ENCODE measurements at regions not wholly inside any gene's neighbourhood (a gene's known extent, or its start where the extent isn't known, plus 50 kb on each side); places are given as distances from the start of the nearest gene placed in this dataset.
"Not testable (repeated sequence)": the region's sequence is repeated elsewhere in the genome, so short reads cannot be mapped to it uniquely, and the experiment has no call there.

- DNase-seq, result no peak
- H3K9me3 Mint-ChIP-seq, result no peaks in the 10 kb centered on the region
- ChIA-PET CTCF (no interaction called here), POLR2A (no interaction called here)
- Histone ChIP-seq H3K36me3 (ENCODE audit: insufficient read depth, low read length) (no peaks in the 10 kb centered on the region), H3K27ac (ENCODE audit: low read depth, low read length) (no peak overlapping the region), H3K27me3 (ENCODE audit: insufficient read depth, low read length, poor library complexity, severe bottlenecking) (no peaks in the 10 kb centered on the region), H3K9me3 (ENCODE audit: low read length) (no peaks in the 10 kb centered on the region), H3K4me3 (ENCODE audit: low read length) (no peak overlapping the region), H3K4me1 (ENCODE audit: insufficient read depth, low read length) (no peaks in the 10 kb centered on the region)
- no peak overlapping the region for H3K4me3 Mint-ChIP-seq
- no peak overlapping the region for H3K27ac Mint-ChIP-seq
- H3K27me3 Mint-ChIP-seq, result peaks cover 0 to 9% of the 10 kb centered on the region in 2 donors
- H3K4me1 Mint-ChIP-seq, result no peaks in the 10 kb centered on the region
- H3K36me3 Mint-ChIP-seq, result no peaks in the 10 kb centered on the region
Measured at GRCh38 chr4:55028196-55028595, 97.2 kb downstream of the KDR start.

- Mint-ChIP-seq H3K4me3 (no peak overlapping the region), H3K36me3 (no peaks in the 10 kb centered on the region), H3K27me3 (peaks cover 0 to 8% of the 10 kb centered on the region in 2 donors), H3K27ac (no peak overlapping the region), H3K9me3 (no peaks in the 10 kb centered on the region), H3K4me1 (no peaks in the 10 kb centered on the region)
- Histone ChIP-seq H3K4me3 (ENCODE audit: low read length) (no peak overlapping the region), H3K36me3 (ENCODE audit: insufficient read depth, low read length) (no peaks in the 10 kb centered on the region), H3K4me1 (ENCODE audit: insufficient read depth, low read length) (no peaks in the 10 kb centered on the region), H3K9me3 (ENCODE audit: low read length) (no peaks in the 10 kb centered on the region), H3K27me3 (ENCODE audit: insufficient read depth, low read length, poor library complexity, severe bottlenecking) (no peaks in the 10 kb centered on the region), H3K27ac (ENCODE audit: low read depth, low read length) (no peak overlapping the region)
- CTCF ChIA-PET, result no interaction called here
- DNase-seq, result no peak
- POLR2A ChIA-PET, result no interaction called here
Measured at GRCh38 chr4:55027596-55027995, 97.8 kb downstream of the KDR start.

GRCh38 chr4:55025456-55025855 is 99.9 kb downstream of the KDR start:
- H3K27me3 Mint-ChIP-seq; H3K4me3 Mint-ChIP-seq; H3K9me3 ChIP-seq (ENCODE audit: low read length); H3K36me3 Mint-ChIP-seq; DNase-seq; CTCF ChIA-PET; H3K36me3 ChIP-seq (ENCODE audit: insufficient read depth, low read length); H3K27ac Mint-ChIP-seq; POLR2A ChIA-PET; H3K4me1 Mint-ChIP-seq; H3K27ac ChIP-seq (ENCODE audit: low read depth, low read length); H3K4me1 ChIP-seq (ENCODE audit: insufficient read depth, low read length); H3K27me3 ChIP-seq (ENCODE audit: insufficient read depth, low read length, poor library complexity, severe bottlenecking); H3K4me3 ChIP-seq (ENCODE audit: low read length); H3K9me3 Mint-ChIP-seq: not testable (repeated sequence)

- no peaks in the 10 kb centered on the region for H3K4me1 Mint-ChIP-seq
- CTCF ChIA-PET, result no interaction called here
- peaks cover 0 to 5% of the 10 kb centered on the region in 2 donors for H3K27me3 Mint-ChIP-seq
- Histone ChIP-seq H3K36me3 (ENCODE audit: insufficient read depth, low read length) (no peaks in the 10 kb centered on the region), H3K27ac (ENCODE audit: low read depth, low read length) (no peak overlapping the region), H3K4me1 (ENCODE audit: insufficient read depth, low read length) (no peaks in the 10 kb centered on the region), H3K9me3 (ENCODE audit: low read length) (no peaks in the 10 kb centered on the region), H3K27me3 (ENCODE audit: insufficient read depth, low read length, poor library complexity, severe bottlenecking) (no peaks in the 10 kb centered on the region), H3K4me3 (ENCODE audit: low read length) (no peak overlapping the region)
- POLR2A ChIA-PET, result no interaction called here
- DNase-seq, result no peak
- no peak overlapping the region for H3K27ac Mint-ChIP-seq
- H3K4me3 Mint-ChIP-seq, result no peak overlapping the region
- H3K36me3 Mint-ChIP-seq, result peaks cover 0 to 3% (median 0%) of the 10 kb centered on the region in 3 donors
- peaks cover 0 to 6% (median 0%) of the 10 kb centered on the region in 5 donors for H3K9me3 Mint-ChIP-seq
Measured at GRCh38 chr4:55023030-55023429, 102.4 kb downstream of the KDR start.

GRCh38 chr4:55021214-55021613 is 104.2 kb downstream of the KDR start:
- Histone ChIP-seq H3K4me1 (ENCODE audit: insufficient read depth, low read length) (no peaks in the 10 kb centered on the region), H3K4me3 (ENCODE audit: low read length) (no peak overlapping the region), H3K27ac (ENCODE audit: low read depth, low read length) (no peak overlapping the region), H3K36me3 (ENCODE audit: insufficient read depth, low read length) (no peaks in the 10 kb centered on the region), H3K27me3 (ENCODE audit: insufficient read depth, low read length, poor library complexity, severe bottlenecking) (no peaks in the 10 kb centered on the region), H3K9me3 (ENCODE audit: low read length) (no peaks in the 10 kb centered on the region)
- H3K27me3 Mint-ChIP-seq, result peaks cover 0 to 3% of the 10 kb centered on the region in 2 donors
- no peak overlapping the region for H3K4me3 Mint-ChIP-seq
- ChIA-PET POLR2A (no interaction called here), CTCF (no interaction called here)
- no peak for DNase-seq
- H3K36me3 Mint-ChIP-seq, result peaks cover 0 to 3% (median 0%) of the 10 kb centered on the region in 3 donors
- H3K27ac Mint-ChIP-seq, result no peak overlapping the region
- peaks cover 0 to 6% (median 0%) of the 10 kb centered on the region in 5 donors for H3K9me3 Mint-ChIP-seq
- H3K4me1 Mint-ChIP-seq, result no peaks in the 10 kb centered on the region

- H3K9me3 ChIP-seq (ENCODE audit: low read length), result no peaks in the 10 kb centered on the region
- H3K36me3 ChIP-seq (ENCODE audit: insufficient read depth, low read length), result no peaks in the 10 kb centered on the region
- Mint-ChIP-seq H3K27ac (no peak overlapping the region), H3K27me3 (peaks cover 0 to 3% of the 10 kb centered on the region in 2 donors), H3K36me3 (peaks cover 0 to 3% (median 0%) of the 10 kb centered on the region in 3 donors), H3K4me1 (peaks cover 0 to 4% (median 0%) of the 10 kb centered on the region in 3 donors), H3K4me3 (no peak overlapping the region), H3K9me3 (peaks cover 0 to 6% (median 0%) of the 10 kb centered on the region in 5 donors)
- DNase-seq, result no peak
- ChIA-PET CTCF (no interaction called here), POLR2A (no interaction called here)
- no peak overlapping the region for H3K4me3 ChIP-seq (ENCODE audit: low read length)
- no peaks in the 10 kb centered on the region for H3K27me3 ChIP-seq (ENCODE audit: insufficient read depth, low read length, poor library complexity, severe bottlenecking)
- H3K27ac ChIP-seq (ENCODE audit: low read depth, low read length), result no peak overlapping the region
- no peaks in the 10 kb centered on the region for H3K4me1 ChIP-seq (ENCODE audit: insufficient read depth, low read length)
Measured at GRCh38 chr4:55020131-55020530, 105.3 kb downstream of the KDR start.

GRCh38 chr4:55018978-55019377 is 106.4 kb downstream of the KDR start:
- peaks cover 0 to 4% (median 0%) of the 10 kb centered on the region in 3 donors for H3K4me1 Mint-ChIP-seq
- no peak overlapping the region for H3K27ac ChIP-seq (ENCODE audit: low read depth, low read length)
- no peaks in the 10 kb centered on the region for H3K27me3 ChIP-seq (ENCODE audit: insufficient read depth, low read length, poor library complexity, severe bottlenecking)
- no peaks in the 10 kb centered on the region for H3K9me3 ChIP-seq (ENCODE audit: low read length)
- H3K27ac Mint-ChIP-seq, result no peak overlapping the region
- H3K4me1 ChIP-seq (ENCODE audit: insufficient read depth, low read length), result no peaks in the 10 kb centered on the region
- POLR2A ChIA-PET, result no interaction called here
- H3K36me3 ChIP-seq (ENCODE audit: insufficient read depth, low read length), result no peaks in the 10 kb centered on the region
- no peak for DNase-seq
- CTCF ChIA-PET, result no interaction called here
- peaks cover 0 to 6% (median 0%) of the 10 kb centered on the region in 5 donors for H3K9me3 Mint-ChIP-seq
- peaks cover 0 to 3% (median 0%) of the 10 kb centered on the region in 3 donors for H3K36me3 Mint-ChIP-seq
- H3K4me3 ChIP-seq (ENCODE audit: low read length), result no peak overlapping the region
- H3K27me3 Mint-ChIP-seq, result peaks cover 0 to 3% of the 10 kb centered on the region in 2 donors
- H3K4me3 Mint-ChIP-seq, result no peak overlapping the region

GRCh38 chr4:55018521-55018920 is 106.9 kb downstream of the KDR start:
- H3K4me3 Mint-ChIP-seq, result no peak overlapping the region
- Histone ChIP-seq H3K27ac (ENCODE audit: low read depth, low read length) (no peak overlapping the region), H3K27me3 (ENCODE audit: insufficient read depth, low read length, poor library complexity, severe bottlenecking) (no peaks in the 10 kb centered on the region), H3K36me3 (ENCODE audit: insufficient read depth, low read length) (no peaks in the 10 kb centered on the region), H3K4me3 (ENCODE audit: low read length) (no peak overlapping the region), H3K9me3 (ENCODE audit: low read length) (no peaks in the 10 kb centered on the region), H3K4me1 (ENCODE audit: insufficient read depth, low read length) (no peaks in the 10 kb centered on the region)
- peaks cover 0 to 3% of the 10 kb centered on the region in 2 donors for H3K27me3 Mint-ChIP-seq
- no peak for DNase-seq
- ChIA-PET POLR2A (no interaction called here), CTCF (no interaction called here)
- H3K9me3 Mint-ChIP-seq, result peaks cover 0 to 6% (median 0%) of the 10 kb centered on the region in 5 donors
- no peak overlapping the region for H3K27ac Mint-ChIP-seq
- peaks cover 0 to 3% (median 0%) of the 10 kb centered on the region in 3 donors for H3K36me3 Mint-ChIP-seq
- H3K4me1 Mint-ChIP-seq, result peaks cover 0 to 4% (median 0%) of the 10 kb centered on the region in 3 donors

GRCh38 chr4:55017406-55017805 is 108.0 kb downstream of the KDR start:
- Mint-ChIP-seq H3K27me3 (peaks cover 0 to 3% of the 10 kb centered on the region in 2 donors), H3K9me3 (peaks cover 0 to 6% (median 0%) of the 10 kb centered on the region in 5 donors), H3K4me3 (no peak overlapping the region), H3K27ac (no peak overlapping the region), H3K4me1 (peaks cover 0 to 4% (median 0%) of the 10 kb centered on the region in 3 donors), H3K36me3 (peaks cover 0 to 3% (median 0%) of the 10 kb centered on the region in 3 donors)
- Histone ChIP-seq H3K27me3 (ENCODE audit: insufficient read depth, low read length, poor library complexity, severe bottlenecking) (no peaks in the 10 kb centered on the region), H3K27ac (ENCODE audit: low read depth, low read length) (no peak overlapping the region), H3K4me3 (ENCODE audit: low read length) (no peak overlapping the region), H3K4me1 (ENCODE audit: insufficient read depth, low read length) (no peaks in the 10 kb centered on the region), H3K9me3 (ENCODE audit: low read length) (no peaks in the 10 kb centered on the region), H3K36me3 (ENCODE audit: insufficient read depth, low read length) (no peaks in the 10 kb centered on the region)
- POLR2A ChIA-PET, result no interaction called here
- CTCF ChIA-PET, result no interaction called here
- DNase-seq, result no peak
